ENCODE measurements at regions not wholly inside any gene's neighbourhood (a gene's known extent, or its start where the extent isn't known, plus 50 kb on each side); places are given as distances from the start of the nearest gene placed in this dataset.

DNA sequence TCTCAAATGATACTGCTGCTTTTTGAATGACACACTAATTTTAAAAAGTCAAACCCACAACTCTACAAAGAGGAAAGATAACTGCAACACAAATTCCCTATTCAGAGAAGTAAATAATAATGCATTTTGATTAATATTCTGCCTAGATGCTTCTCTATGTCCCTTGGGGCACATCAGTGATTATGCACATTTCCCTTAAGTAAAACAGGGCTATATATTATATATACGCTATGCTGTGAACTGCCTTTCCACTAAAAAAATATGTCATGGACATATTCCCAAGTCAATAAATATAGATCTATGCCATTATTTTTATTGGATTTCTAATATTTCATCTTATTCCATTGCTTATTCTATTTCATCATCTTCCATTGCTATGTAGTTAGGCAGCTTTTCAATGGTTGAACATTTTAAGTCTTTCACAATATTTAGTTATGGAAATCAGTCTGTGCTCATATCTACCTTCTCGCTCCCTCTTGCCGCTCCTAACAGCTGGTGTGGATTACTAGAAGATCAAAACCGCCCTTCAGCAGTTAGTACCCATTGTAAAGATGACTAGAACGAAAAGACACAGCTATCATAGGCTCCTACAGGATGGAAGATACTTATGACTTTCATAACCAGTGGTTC is 468.2 kb upstream of the GOT2 start:
- H3K36me3 ChIP-seq (ENCODE audit: control insufficient read depth, insufficient read depth, low read length), result no peaks in the 10 kb centered on the region
- BruUV-seq (replicated peaks), result no TSS peak
- TF ChIP-seq SIN3A (IDR thresholded peaks at IDR 0.05; ENCODE audit: borderline replicate concordance, insufficient read depth, low read depth, low read length), result no peak
- no peak for TF ChIP-seq TCF7L2 (IDR thresholded peaks at IDR 0.05; ENCODE audit: low read depth, low read length)
- TF ChIP-seq, protein P1, sequence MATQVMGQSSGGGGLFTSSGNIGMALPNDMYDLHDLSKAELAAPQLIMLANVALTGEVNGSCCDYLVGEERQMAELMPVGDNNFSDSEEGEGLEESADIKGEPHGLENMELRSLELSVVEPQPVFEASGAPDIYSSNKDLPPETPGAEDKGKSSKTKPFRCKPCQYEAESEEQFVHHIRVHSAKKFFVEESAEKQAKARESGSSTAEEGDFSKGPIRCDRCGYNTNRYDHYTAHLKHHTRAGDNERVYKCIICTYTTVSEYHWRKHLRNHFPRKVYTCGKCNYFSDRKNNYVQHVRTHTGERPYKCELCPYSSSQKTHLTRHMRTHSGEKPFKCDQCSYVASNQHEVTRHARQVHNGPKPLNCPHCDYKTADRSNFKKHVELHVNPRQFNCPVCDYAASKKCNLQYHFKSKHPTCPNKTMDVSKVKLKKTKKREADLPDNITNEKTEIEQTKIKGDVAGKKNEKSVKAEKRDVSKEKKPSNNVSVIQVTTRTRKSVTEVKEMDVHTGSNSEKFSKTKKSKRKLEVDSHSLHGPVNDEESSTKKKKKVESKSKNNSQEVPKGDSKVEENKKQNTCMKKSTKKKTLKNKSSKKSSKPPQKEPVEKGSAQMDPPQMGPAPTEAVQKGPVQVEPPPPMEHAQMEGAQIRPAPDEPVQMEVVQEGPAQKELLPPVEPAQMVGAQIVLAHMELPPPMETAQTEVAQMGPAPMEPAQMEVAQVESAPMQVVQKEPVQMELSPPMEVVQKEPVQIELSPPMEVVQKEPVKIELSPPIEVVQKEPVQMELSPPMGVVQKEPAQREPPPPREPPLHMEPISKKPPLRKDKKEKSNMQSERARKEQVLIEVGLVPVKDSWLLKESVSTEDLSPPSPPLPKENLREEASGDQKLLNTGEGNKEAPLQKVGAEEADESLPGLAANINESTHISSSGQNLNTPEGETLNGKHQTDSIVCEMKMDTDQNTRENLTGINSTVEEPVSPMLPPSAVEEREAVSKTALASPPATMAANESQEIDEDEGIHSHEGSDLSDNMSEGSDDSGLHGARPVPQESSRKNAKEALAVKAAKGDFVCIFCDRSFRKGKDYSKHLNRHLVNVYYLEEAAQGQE (IDR thresholded peaks at IDR 0.05; ENCODE audit: insufficient read depth in 1 of 2, low read depth in 2 of 2, low read length in 1 of 2), result no peak
- no peak for TF ChIP-seq POLR2AphosphoS5 (IDR thresholded peaks at IDR 0.05; ENCODE audit: low read depth, low read length)
- TF ChIP-seq, protein P2, sequence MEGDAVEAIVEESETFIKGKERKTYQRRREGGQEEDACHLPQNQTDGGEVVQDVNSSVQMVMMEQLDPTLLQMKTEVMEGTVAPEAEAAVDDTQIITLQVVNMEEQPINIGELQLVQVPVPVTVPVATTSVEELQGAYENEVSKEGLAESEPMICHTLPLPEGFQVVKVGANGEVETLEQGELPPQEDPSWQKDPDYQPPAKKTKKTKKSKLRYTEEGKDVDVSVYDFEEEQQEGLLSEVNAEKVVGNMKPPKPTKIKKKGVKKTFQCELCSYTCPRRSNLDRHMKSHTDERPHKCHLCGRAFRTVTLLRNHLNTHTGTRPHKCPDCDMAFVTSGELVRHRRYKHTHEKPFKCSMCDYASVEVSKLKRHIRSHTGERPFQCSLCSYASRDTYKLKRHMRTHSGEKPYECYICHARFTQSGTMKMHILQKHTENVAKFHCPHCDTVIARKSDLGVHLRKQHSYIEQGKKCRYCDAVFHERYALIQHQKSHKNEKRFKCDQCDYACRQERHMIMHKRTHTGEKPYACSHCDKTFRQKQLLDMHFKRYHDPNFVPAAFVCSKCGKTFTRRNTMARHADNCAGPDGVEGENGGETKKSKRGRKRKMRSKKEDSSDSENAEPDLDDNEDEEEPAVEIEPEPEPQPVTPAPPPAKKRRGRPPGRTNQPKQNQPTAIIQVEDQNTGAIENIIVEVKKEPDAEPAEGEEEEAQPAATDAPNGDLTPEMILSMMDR (IDR thresholded peaks at IDR 0.05), result no peak
- POLR2A ChIA-PET, result no interaction called here
- intact Hi-C loops (cut with micrococcal nuclease; ENCODE audit: unreplicated experiment) (no loop called here), in situ Hi-C loops (cut with HindIII; ENCODE audit: low pct_unique_long_range_greater_than_20kb, low sequenced_read_pairs) (no loop called here)
- no peaks in the 10 kb centered on the region for H3K27me3 ChIP-seq (ENCODE audit: control insufficient read depth, insufficient read depth, low read length)
- ATAC-seq (no peak), DNase-seq (ENCODE audit: low read depth, low spot score) (no peak)
- no peaks in the 10 kb centered on the region for H3K9me3 ChIP-seq (ENCODE audit: control insufficient read depth, insufficient read depth, low read depth, low read length)
- H3K4me3 ChIP-seq (ENCODE audit: low read depth in 2 of 2, low read length in 2 of 2), result no peak overlapping the region
- no peak overlapping the region for H3K27ac ChIP-seq (ENCODE audit: low read length)
- H3K4me1 ChIP-seq (ENCODE audit: control insufficient read depth, insufficient read depth, low read length), result no peaks in the 10 kb centered on the region
- CTCF ChIA-PET, result no interaction called here

DNA sequence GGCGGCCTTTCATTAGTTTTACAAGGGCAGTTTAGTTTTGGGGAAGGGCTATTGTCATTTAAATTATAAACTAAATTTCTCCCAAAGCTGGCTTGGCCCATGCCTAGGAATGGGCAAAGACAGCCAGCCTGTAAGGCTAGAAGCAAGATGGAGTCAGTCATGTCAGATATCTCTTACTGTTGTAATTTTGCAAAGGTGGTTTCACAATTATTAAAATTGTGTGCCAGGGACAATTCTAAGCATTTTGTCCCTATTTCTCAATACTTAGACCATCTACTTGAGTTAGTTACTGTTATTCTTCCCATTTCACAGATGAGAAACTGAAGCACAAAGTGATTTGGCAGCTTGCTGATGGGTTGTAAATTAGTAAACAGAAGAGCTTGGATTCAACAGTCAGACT is 467.7 kb upstream of the GOT2 start:
- POLR2A ChIA-PET, result no interaction called here
- H3K4me3 ChIP-seq (ENCODE audit: low read depth in 2 of 2, low read length in 2 of 2), result no peak overlapping the region
- in situ Hi-C loops (cut with HindIII; ENCODE audit: low pct_unique_long_range_greater_than_20kb, low sequenced_read_pairs), result no loop called here
- CTCF ChIA-PET, result no interaction called here
- no peaks in the 10 kb centered on the region for H3K9me3 ChIP-seq (ENCODE audit: control insufficient read depth, insufficient read depth, low read depth, low read length)
- BruUV-seq (replicated peaks), result no TSS peak
- H3K36me3 ChIP-seq (ENCODE audit: control insufficient read depth, insufficient read depth, low read length), result no peaks in the 10 kb centered on the region
- H3K27me3 ChIP-seq (ENCODE audit: control insufficient read depth, insufficient read depth, low read length), result no peaks in the 10 kb centered on the region
- H3K4me1 ChIP-seq (ENCODE audit: control insufficient read depth, insufficient read depth, low read length), result no peaks in the 10 kb centered on the region
- ATAC-seq, result no peak
- no peak for TF ChIP-seq POLR2AphosphoS5 (IDR thresholded peaks at IDR 0.05; ENCODE audit: low read depth, low read length)
- TF ChIP-seq, protein P1 (IDR thresholded peaks at IDR 0.05; ENCODE audit: insufficient read depth in 1 of 2, low read depth in 2 of 2, low read length in 1 of 2), result no peak
- TF ChIP-seq TCF7L2 (IDR thresholded peaks at IDR 0.05; ENCODE audit: low read depth, low read length), result no peak
- TF ChIP-seq, protein P2 (IDR thresholded peaks at IDR 0.05), result no peak
- no peak for TF ChIP-seq SIN3A (IDR thresholded peaks at IDR 0.05; ENCODE audit: borderline replicate concordance, insufficient read depth, low read depth, low read length)
- intact Hi-C loops (cut with micrococcal nuclease; ENCODE audit: unreplicated experiment), result no loop called here
- no peak for DNase-seq (ENCODE audit: low read depth, low spot score)
- H3K27ac ChIP-seq (ENCODE audit: low read length), result no peak overlapping the region

Data from Panc1 (cell line).